ENCODE measurements at regions not wholly inside any gene's neighbourhood (a gene's known extent, or its start where the extent isn't known, plus 50 kb on each side); places are given as distances from the start of the nearest gene placed in this dataset.

GRCh38 chr4:30172416-30172815 is 547.8 kb upstream of the PCDH7 start:
- TF ChIP-seq CTCF (IDR thresholded peaks at IDR 0.05; ENCODE audit: low read length): no peak
- no peak for TF ChIP-seq EZH2 (IDR thresholded peaks at IDR 0.05; ENCODE audit: borderline replicate concordance, low read length)
